ENCODE measurements at regions not wholly inside any gene's neighbourhood (a gene's known extent, or its start where the extent isn't known, plus 50 kb on each side); places are given as distances from the start of the nearest gene placed in this dataset.

DNA sequence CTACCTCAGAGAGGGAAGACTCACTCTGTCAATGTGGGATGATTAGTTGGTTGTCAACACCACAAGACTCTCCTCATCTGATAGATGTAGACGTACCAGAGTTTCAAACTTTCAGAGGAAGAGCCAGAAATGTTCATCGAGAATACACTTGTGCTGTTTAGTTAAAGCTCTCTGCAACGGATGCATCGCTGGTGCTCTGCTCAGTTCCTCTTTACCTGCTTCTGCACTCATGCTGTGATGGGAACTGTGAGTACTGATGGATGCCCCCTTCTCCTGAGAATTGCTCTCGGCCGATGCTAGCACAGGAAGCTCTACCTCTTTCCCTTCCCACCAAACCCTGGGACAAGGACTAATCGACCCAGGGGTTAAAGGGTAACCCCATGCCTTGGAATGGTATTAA lies 51.8 kb upstream of the CCDC54 start:
- Histone ChIP-seq H3K4me1 (ENCODE audit: control insufficient read depth, insufficient read depth, low read length) (no peaks in the 10 kb centered on the region), H3K27me3 (ENCODE audit: control insufficient read depth, insufficient read depth, low read length) (no peaks in the 10 kb centered on the region), H3K4me3 (ENCODE audit: low read length) (no peak overlapping the region), H3K9ac (ENCODE audit: low read length) (no peak overlapping the region), H3K36me3 (ENCODE audit: control insufficient read depth, insufficient read depth, low read length) (no peaks in the 10 kb centered on the region), H3K9me3 (ENCODE audit: control insufficient read depth, low read length) (no peaks in the 10 kb centered on the region)

Measured in mucosa of stomach (tissue), 1 donor.